Uterus (tissue), 3 donors: ENCODE measurements at regions not wholly inside any gene's neighbourhood (a gene's known extent, or its start where the extent isn't known, plus 50 kb on each side); places are given as distances from the start of the nearest gene placed in this dataset.

Source experiments
- DNase-seq, 2 donors: peaks; one replicate each; pipeline ENCODE4 v3.0.0-alpha.2; 2019 to 2020
- H3K27ac ChIP-seq, 2 donors: fragments of 200-600 bp; sonication (generic); 1 replicate in 1 of 2; 2 replicates in 1 of 2; pipeline ENCODE4 v1.5.1; 2016 to 2018
- H3K27me3 ChIP-seq, 2 donors: fragments of 200-600 bp; sonication (generic); one replicate each; pipeline ENCODE4 v1.5.1; 2018 to 2019; ENCODE audit warnings: control low read depth in 1 of 2
- H3K36me3 ChIP-seq, 2 donors: fragments of 200-600 bp; sonication (generic); one replicate each; pipeline ENCODE4 v1.5.1; 2019; ENCODE audit warnings: control low read depth in 1 of 2
- H3K4me1 ChIP-seq, 2 donors: fragments of 200-600 bp; sonication (generic); one replicate each; pipeline ENCODE4 v1.5.1; 2018 to 2019; ENCODE audit warnings: control low read depth in 1 of 2
- H3K4me3 ChIP-seq, 2 donors: fragments of 200-600 bp; sonication (generic); 1 replicate in 1 of 2; 2 replicates in 1 of 2; pipeline ENCODE4 v1.5.1; 2018 to 2019; ENCODE audit warnings: mild to moderate bottlenecking in 1 of 2
- H3K9me3 ChIP-seq, 2 donors: fragments of 200-600 bp; sonication (generic); one replicate each; pipeline ENCODE4 v1.5.1; 2019; ENCODE audit warnings: control low read depth in 1 of 2
- POLR2A ChIP-seq, 2 donors: fragments of 450-650 bp; IDR thresholded peaks; one replicate each; pipeline ENCODE4 v1.6.1; 2016; ENCODE audit warnings: antibody characterized with exemption in 2 of 2, mild to moderate bottlenecking in 1 of 2, moderate library complexity in 1 of 2
- intact Hi-C: fragments of 100-400 bp; cut with DNase I; formaldehyde crosslinking; loops from one replicate; pipeline ENCODE4 v1.15.1; 2023; ENCODE audit warnings: low total_unique reads
- TF ChIP-seq, protein P1 (sequence below), 4 experiments: fragments of 200-600 bp in 2 of 4; fragments of 450-650 bp in 2 of 4; sonication (generic) in 2 of 4; IDR thresholded peaks; one replicate each; pipeline ENCODE4 v1.5.1; 2016 to 2019; ENCODE audit warnings: antibody characterized with exemption in 4 of 4, mild to moderate bottlenecking in 2 of 4, moderate library complexity in 1 of 4
- donor health status: DM: yes; HTN: yes; CAD: no.

DNA sequence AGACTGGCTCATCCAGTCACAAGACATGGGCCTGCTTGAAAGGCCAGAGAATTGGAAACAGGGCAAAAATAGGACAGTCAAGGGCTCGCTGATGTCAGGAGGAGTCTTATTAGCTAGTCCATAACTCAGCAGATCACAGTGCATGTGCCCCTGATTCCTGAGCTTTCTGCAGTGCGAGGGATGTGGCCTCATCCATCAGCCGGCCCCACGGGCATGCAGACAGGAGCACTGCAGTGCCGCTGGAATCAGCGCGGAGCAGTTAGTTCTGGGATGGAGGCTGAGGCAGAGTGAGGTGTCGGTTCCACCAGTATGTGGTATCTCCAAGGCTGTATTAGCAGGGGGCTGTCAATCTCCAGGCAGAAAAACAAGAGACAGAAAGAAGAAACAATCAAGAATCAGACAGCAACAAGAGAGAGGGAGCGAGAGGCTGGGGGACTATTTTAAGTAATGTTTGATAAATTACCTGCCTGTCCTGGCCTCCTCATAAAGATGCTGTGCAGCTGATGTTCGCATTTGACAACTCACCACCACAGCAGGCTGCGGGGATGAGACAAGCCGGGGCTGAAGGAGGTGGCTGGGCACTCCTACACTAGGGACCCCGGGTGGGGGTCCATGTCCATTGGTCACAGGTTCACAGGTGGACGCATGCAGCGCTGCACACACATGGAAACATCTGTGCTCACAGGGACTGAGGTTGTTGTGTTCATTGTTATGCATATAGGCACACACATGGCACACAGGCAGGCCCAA, 167.2 kb downstream of the TRIM29 start:
- intact Hi-C loops, result no loop called here
- TF ChIP-seq, protein P1, sequence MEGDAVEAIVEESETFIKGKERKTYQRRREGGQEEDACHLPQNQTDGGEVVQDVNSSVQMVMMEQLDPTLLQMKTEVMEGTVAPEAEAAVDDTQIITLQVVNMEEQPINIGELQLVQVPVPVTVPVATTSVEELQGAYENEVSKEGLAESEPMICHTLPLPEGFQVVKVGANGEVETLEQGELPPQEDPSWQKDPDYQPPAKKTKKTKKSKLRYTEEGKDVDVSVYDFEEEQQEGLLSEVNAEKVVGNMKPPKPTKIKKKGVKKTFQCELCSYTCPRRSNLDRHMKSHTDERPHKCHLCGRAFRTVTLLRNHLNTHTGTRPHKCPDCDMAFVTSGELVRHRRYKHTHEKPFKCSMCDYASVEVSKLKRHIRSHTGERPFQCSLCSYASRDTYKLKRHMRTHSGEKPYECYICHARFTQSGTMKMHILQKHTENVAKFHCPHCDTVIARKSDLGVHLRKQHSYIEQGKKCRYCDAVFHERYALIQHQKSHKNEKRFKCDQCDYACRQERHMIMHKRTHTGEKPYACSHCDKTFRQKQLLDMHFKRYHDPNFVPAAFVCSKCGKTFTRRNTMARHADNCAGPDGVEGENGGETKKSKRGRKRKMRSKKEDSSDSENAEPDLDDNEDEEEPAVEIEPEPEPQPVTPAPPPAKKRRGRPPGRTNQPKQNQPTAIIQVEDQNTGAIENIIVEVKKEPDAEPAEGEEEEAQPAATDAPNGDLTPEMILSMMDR (IDR thresholded peaks at IDR 0.05), result no peak
- TF ChIP-seq POLR2A (IDR thresholded peaks at IDR 0.05), result no peak
- DNase-seq, result no peak
- H3K9me3 ChIP-seq, result no peaks in the 10 kb centered on the region
- H3K4me1 ChIP-seq, result no peaks in the 10 kb centered on the region
- no peaks in the 10 kb centered on the region for H3K27me3 ChIP-seq
- no peak overlapping the region for H3K4me3 ChIP-seq
- H3K36me3 ChIP-seq, result no peaks in the 10 kb centered on the region
- no peak overlapping the region for H3K27ac ChIP-seq

DNA sequence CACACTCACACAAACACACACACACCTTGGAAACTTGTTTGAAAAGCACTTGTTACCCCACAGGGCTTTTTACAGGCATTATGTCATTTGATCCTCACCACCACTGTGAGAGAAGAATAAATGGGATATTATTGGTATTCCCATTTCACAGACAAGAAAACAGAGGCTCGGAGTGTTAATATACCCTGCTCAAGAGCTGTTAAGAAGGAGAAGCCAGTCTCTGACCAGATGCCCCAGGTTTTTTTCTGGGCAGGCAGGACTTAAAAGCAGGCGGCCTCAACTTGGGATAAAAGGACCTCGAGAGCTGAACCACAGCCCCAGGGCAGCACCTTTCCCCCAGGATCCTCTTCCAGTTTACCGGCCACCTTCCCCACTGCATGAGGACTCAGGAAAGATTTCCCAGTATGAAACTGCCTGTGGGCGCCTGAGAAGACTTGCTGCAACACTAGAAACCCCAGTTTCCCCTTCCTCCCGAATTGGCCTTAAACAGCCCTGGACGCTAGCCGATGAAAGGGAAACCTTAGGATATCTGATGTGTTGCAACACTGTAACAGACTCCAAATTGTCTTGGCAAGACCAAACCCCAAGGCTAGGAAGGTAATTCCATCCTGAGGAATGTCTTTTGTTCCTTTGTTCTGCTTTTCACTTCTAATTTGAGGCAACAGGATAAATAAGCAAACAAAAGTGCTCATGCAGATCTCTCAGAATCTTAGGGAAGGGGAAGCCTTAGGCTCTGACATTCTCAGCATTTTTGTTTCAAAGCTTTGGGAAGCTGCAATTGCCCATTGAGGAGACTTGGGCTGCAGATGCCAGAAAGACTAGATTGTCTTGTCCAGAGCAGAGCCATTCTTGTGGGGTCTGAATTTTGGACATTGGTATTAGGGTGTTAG, 173.5 kb downstream of the TRIM29 start:
- no peak for DNase-seq
- H3K36me3 ChIP-seq, result no peaks in the 10 kb centered on the region
- H3K9me3 ChIP-seq, result no peaks in the 10 kb centered on the region
- intact Hi-C loops, result no loop called here
- H3K27ac ChIP-seq, result no peak overlapping the region
- no peaks in the 10 kb centered on the region for H3K27me3 ChIP-seq
- TF ChIP-seq, protein P1 (IDR thresholded peaks at IDR 0.05), result no peak
- TF ChIP-seq POLR2A (IDR thresholded peaks at IDR 0.05), result no peak
- no peaks in the 10 kb centered on the region for H3K4me1 ChIP-seq
- H3K4me3 ChIP-seq, result no peak overlapping the region

DNA sequence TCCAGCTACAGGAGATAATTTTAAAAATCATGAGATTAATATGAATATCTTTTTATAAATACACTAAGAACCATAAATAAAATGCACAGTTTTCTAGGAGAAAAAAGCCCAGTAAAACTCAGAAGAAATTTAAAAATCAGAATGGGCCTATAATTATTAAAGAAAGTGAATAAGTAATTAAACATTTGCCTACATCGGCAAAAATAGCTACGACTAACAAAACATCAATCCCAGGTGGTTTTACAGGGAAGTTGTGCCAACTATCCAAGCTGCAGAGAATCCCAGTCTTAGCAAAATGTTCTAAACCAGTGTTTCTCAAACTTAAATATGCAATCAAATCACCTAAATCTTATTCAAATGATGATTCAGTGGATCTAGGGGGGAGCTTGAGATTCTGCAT, 180.0 kb downstream of the TRIM29 start:
- Histone ChIP-seq H3K4me1 (no peaks in the 10 kb centered on the region), H3K36me3 (no peaks in the 10 kb centered on the region), H3K27me3 (no peaks in the 10 kb centered on the region), H3K27ac (no peak overlapping the region), H3K4me3 (no peak overlapping the region), H3K9me3 (no peaks in the 10 kb centered on the region)
- TF ChIP-seq, protein P1 (IDR thresholded peaks at IDR 0.05), result no peak
- TF ChIP-seq POLR2A (IDR thresholded peaks at IDR 0.05), result no peak
- intact Hi-C loops, result no loop called here
- DNase-seq, result no peak

DNA sequence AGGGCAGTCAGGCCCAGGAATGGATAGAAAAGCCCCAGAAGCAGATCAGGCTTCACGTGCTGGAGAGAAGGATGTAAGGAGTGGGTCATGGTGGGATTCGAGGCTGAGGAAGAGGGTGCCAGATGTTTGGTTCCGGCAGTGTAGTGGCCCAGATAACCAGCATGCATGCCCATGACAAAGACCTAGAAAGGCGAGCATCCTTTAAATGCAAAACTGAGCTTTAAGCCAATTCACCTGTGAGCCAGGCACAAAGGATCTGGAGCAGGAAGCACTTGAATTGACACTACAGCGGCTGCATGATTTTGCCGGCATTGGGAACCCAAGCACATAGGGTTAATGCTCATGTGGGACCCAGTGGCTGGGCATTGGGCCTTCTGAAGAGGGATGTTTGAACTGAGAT, 185.5 kb downstream of the TRIM29 start:
- TF ChIP-seq, protein P1 (IDR thresholded peaks at IDR 0.05), result no peak
- TF ChIP-seq POLR2A (IDR thresholded peaks at IDR 0.05), result no peak
- Histone ChIP-seq H3K4me1 (no peaks in the 10 kb centered on the region), H3K36me3 (no peaks in the 10 kb centered on the region), H3K4me3 (no peak overlapping the region), H3K27me3 (no peaks in the 10 kb centered on the region), H3K9me3 (no peaks in the 10 kb centered on the region), H3K27ac (no peak overlapping the region)
- intact Hi-C loops, result no loop called here
- no peak for DNase-seq

DNA sequence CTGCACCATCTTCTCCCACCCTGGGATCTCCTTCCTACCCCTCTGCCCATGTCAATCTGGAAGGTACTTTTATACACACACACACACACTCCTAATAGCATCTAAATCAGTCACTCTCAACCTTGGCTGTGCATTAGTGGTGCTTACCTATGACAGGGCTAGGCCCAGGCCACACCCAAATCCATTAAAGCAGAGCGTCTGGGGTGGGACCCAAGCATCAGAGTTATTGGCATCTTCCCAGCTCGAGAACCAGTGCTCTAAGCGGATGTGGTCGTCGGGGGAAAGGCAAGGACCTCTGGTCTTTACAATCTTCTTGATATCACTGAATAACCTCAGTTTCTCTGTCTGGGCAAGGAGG, 194.6 kb downstream of the TRIM29 start:
- H3K9me3 ChIP-seq, result no peaks in the 10 kb centered on the region
- no peak for DNase-seq
- H3K36me3 ChIP-seq, result no peaks in the 10 kb centered on the region
- H3K27me3 ChIP-seq, result no peaks in the 10 kb centered on the region
- no peak overlapping the region for H3K27ac ChIP-seq
- H3K4me3 ChIP-seq, result no peak overlapping the region
- no peak for TF ChIP-seq POLR2A (IDR thresholded peaks at IDR 0.05)
- TF ChIP-seq, protein P1 (IDR thresholded peaks at IDR 0.05), result no peak
- no peaks in the 10 kb centered on the region for H3K4me1 ChIP-seq
- intact Hi-C loops, result no loop called here
